GM13977 (cell line): ENCODE measurements at regions not wholly inside any gene's neighbourhood (a gene's known extent, or its start where the extent isn't known, plus 50 kb on each side); places are given as distances from the start of the nearest gene placed in this dataset.

Experiments
- DNase-seq: peaks from one replicate; pipeline ENCODE4 v3.0.0; 2012; ENCODE audit warnings: low spot score
- CTCF ChIP-seq: IDR thresholded peaks from 2 replicates; pipeline ENCODE4 v1.5.1; 2012; ENCODE audit warnings: mild to moderate bottlenecking, control low read depth; ENCODE audit not compliant: insufficient read depth; ENCODE audit errors: extremely low read depth, missing control alignments
- in situ Hi-C: fragments of 300-500 bp; cut with MboI; formaldehyde crosslinking; loops from one replicate; pipeline ENCODE4 v1.12.0; 2022; ENCODE audit warnings: low sequenced_read_pairs, low pct_unique_long_range_greater_than_20kb, mixed read lengths, inconsistent platforms; ENCODE audit not compliant: unreplicated experiment

GRCh38 chr4:108556166-108556565 lies 64.2 kb upstream of the RPL34 start:
- no peak for TF ChIP-seq CTCF
- DNase-seq = no peak
- in situ Hi-C loops = no loop called here

GRCh38 chr4:108555701-108556100 lies 64.7 kb upstream of the RPL34 start:
- no peak for TF ChIP-seq CTCF
- in situ Hi-C loops = no loop called here
- DNase-seq = no peak

- no peak for DNase-seq
- no peak for TF ChIP-seq CTCF
- in situ Hi-C loops = no loop called here
Measured at GRCh38 chr4:108547682-108548081, 72.7 kb upstream of the RPL34 start.

- TF ChIP-seq CTCF = no peak
- DNase-seq = no peak
- in situ Hi-C loops = no loop called here
Measured at GRCh38 chr4:108546728-108547127, 73.6 kb upstream of the RPL34 start.

DNA sequence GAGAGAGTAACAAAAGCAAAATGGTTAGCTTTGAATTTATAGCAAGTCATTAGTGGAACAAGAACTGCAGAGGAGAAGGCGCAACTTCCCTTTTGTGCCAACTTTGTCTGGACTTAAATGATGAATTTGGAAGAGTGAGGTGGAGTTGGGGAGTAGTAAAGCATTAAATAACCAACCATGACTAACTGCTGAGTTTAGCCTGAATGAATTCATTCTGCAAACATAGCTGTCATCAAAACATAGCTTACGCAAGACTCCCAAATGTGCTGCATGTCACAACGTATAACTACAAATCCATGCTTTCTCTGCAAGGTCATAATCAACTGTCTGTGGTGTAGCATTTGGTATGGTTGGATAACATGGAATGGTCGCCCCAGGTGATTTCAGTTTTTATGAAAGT lies 75.9 kb upstream of the RPL34 start:
- in situ Hi-C loops = no loop called here
- no peak for DNase-seq
- no peak for TF ChIP-seq CTCF

- TF ChIP-seq CTCF = no peak
- no peak for DNase-seq
- in situ Hi-C loops = no loop called here
Measured at GRCh38 chr4:108543359-108543968, 76.9 kb upstream of the RPL34 start.

- DNase-seq = no peak
- in situ Hi-C loops = no loop called here
- TF ChIP-seq CTCF = no peak
Measured at GRCh38 chr4:108540536-108540935, 79.8 kb upstream of the RPL34 start.
